Nephron (organoid): ENCODE measurements at regions not wholly inside any gene's neighbourhood (a gene's known extent, or its start where the extent isn't known, plus 50 kb on each side); places are given as distances from the start of the nearest gene placed in this dataset.

Experiments
- H3K27ac Mint-ChIP-seq, 3 experiments: 2 replicates each; pipeline ENCODE4 v1.8.0; 2020; ENCODE audit warnings: mixed read lengths in 3 of 3, mild to moderate bottlenecking in 2 of 3, moderate library complexity in 1 of 3
- H3K27me3 Mint-ChIP-seq: 2 replicates; pipeline ENCODE4 v1.8.0; 2021; ENCODE audit warnings: low read depth, mild to moderate bottlenecking, moderate library complexity, mixed read lengths
- H3K36me3 Mint-ChIP-seq: 2 replicates; pipeline ENCODE4 v1.8.0; 2020; ENCODE audit warnings: low read depth, mixed read lengths
- H3K4me1 Mint-ChIP-seq: 2 replicates; pipeline ENCODE4 v1.8.0; 2020; ENCODE audit warnings: mixed read lengths
- H3K4me3 Mint-ChIP-seq, 3 experiments: 2 replicates each; pipeline ENCODE4 v1.8.0; 2020; ENCODE audit warnings: mild to moderate bottlenecking in 3 of 3, mixed read lengths in 3 of 3, moderate library complexity in 2 of 3
- H3K9me3 Mint-ChIP-seq: 2 replicates; pipeline ENCODE4 v1.8.0; 2020; ENCODE audit warnings: mixed read lengths
- TF ChIP-seq, protein P1 (sequence below), 3 experiments: fragments of 200-600 bp; sonication (generic); IDR thresholded peaks; one replicate each; pipeline ENCODE4 v1.5.0; 2021; ENCODE audit warnings: antibody characterized with exemption in 3 of 3; ENCODE audit not compliant: unreplicated experiment in 3 of 3

DNA sequence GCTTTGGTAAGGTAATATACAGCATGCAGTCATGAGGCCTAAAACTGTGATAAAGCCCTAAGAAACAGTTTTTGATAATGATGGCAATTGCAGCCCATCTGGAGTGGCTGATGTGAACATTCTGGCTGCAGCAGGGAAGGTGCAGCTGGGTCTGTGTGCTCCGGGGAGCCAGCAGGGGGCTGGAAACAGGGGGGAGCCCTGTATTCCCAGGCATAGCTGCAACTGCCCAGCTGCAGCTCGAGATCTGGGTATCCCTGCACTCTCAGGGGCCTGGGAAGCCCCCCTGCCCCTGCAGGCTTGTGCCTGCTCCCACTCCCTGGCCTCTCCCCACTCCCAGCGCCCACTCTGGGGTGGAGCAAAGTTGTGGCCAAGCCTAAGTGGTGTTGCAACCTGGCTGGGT is 95.6 kb downstream of the RRAGB start:
- Mint-ChIP-seq H3K4me3 (no peak overlapping the region), H3K4me1 (no peaks in the 10 kb centered on the region), H3K9me3 (peaks cover 28% of the 10 kb centered on the region), H3K27me3 (no peaks in the 10 kb centered on the region), H3K36me3 (no peaks in the 10 kb centered on the region), H3K27ac (no peak overlapping the region)
- TF ChIP-seq, protein P1, sequence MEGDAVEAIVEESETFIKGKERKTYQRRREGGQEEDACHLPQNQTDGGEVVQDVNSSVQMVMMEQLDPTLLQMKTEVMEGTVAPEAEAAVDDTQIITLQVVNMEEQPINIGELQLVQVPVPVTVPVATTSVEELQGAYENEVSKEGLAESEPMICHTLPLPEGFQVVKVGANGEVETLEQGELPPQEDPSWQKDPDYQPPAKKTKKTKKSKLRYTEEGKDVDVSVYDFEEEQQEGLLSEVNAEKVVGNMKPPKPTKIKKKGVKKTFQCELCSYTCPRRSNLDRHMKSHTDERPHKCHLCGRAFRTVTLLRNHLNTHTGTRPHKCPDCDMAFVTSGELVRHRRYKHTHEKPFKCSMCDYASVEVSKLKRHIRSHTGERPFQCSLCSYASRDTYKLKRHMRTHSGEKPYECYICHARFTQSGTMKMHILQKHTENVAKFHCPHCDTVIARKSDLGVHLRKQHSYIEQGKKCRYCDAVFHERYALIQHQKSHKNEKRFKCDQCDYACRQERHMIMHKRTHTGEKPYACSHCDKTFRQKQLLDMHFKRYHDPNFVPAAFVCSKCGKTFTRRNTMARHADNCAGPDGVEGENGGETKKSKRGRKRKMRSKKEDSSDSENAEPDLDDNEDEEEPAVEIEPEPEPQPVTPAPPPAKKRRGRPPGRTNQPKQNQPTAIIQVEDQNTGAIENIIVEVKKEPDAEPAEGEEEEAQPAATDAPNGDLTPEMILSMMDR (IDR thresholded peaks at IDR 0.05; ENCODE audit: unreplicated experiment in 3 of 3) = no peak

DNA sequence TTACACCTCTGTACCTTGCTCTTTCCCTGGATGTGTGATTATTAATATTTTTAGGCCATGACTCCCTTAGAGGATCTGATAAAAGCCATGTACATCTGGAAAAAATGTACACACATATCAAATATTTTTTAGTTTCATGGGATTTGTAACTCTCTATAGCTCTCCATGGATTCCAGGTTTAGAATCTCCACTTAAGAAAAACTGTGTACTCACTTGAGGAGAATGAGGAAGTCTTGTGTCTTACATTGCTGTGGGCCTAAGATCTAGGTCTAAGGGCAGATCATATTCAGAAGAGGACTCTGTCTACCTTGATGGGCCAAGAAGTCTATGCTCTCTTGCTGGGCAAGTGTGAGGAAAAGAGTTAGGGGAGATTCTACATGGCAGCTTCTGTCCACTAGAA is 98.0 kb downstream of the RRAGB start:
- no peak overlapping the region for H3K27ac Mint-ChIP-seq

DNA sequence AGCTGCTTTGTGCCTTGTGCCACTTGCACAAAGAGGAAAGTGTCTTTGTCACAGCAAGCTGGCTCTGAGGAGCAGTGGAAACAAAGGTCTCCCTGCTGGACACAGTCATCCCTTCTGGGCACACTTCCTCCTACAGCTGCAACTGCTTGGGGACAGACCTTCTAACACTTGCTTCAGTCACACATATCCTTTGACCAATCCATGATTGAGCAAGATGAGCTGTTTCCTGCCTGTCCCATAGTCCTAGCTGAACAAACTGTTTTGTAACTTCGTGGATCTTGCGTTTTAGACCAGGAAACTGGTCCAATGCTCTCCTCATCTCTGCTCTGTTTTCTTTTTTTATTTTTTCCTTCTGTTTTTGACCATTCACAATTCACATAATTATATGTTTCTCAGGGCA is 98.5 kb downstream of the RRAGB start:
- TF ChIP-seq, protein P1 (IDR thresholded peaks at IDR 0.05; ENCODE audit: unreplicated experiment in 3 of 3) = no peak
- H3K27ac Mint-ChIP-seq = no peak overlapping the region
- H3K27me3 Mint-ChIP-seq = no peaks in the 10 kb centered on the region
- H3K4me1 Mint-ChIP-seq = no peaks in the 10 kb centered on the region
- peaks cover 13% of the 10 kb centered on the region for H3K9me3 Mint-ChIP-seq
- no peaks in the 10 kb centered on the region for H3K36me3 Mint-ChIP-seq
- H3K4me3 Mint-ChIP-seq = no peak overlapping the region

More for the DNA sequence above, 98.0 kb downstream of the RRAGB start:
- TF ChIP-seq, protein P1 (IDR thresholded peaks at IDR 0.05; ENCODE audit: unreplicated experiment in 3 of 3) = no peak
- Mint-ChIP-seq H3K27me3 (no peaks in the 10 kb centered on the region), H3K9me3 (peaks cover 16% of the 10 kb centered on the region), H3K4me3 (no peak overlapping the region), H3K36me3 (no peaks in the 10 kb centered on the region), H3K4me1 (no peaks in the 10 kb centered on the region)

DNA sequence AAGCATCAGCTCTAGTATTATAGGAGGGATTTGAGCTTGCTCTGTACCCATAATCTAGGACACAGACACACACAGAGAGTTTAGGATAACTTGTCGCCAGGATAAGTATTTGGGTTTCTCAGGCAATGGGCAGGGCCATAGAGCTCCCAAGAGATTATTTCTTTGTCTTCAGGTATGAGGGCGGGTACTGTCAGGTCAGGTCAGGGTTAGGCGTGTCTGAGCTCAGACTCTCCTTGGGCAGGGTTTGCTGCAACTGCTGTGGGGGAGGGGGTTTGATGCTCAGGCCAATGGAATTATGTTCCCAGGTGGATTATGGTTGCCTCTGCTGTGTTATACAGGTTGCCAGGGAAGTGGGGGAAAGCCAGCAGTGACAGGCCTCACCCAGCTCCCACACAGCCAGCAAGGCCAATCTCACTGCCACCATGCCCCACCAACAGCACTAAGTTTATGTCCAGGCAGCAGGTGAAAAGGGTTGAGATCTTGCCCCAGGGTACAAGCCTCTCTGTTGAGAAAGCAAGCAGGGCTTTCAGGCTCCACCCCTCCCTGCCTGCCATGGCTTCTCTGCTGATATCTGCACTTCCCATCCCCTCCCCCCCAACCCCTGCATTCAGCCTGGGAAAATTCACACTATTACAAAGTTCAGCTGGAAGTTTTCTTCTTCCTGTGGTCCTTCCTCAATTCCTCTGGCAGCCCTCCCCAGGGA is 101.3 kb downstream of the RRAGB start:
- Mint-ChIP-seq H3K27me3 (no peaks in the 10 kb centered on the region), H3K27ac (no peak overlapping the region), H3K4me1 (no peaks in the 10 kb centered on the region)

DNA sequence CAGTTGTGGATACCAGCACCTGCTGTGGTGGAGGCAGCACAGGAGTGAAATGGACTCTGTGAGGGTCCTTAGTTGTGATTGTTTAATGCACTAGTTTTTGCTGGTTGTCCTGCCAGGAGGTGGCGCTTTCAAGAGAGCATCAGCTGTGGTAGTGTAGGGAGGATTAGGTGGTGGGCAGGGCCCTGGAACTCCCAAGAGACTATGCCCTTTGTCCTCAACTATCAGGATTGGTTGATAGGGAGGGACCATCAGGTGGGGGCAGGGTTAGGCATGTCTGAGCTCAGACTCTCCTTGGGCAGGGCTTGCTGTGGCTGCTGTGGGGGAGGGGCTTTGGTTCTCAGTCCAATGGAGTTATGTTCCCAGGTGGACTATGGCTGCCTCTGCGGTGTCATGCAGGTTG is 121.9 kb downstream of the RRAGB start:
- Mint-ChIP-seq H3K27ac (no peak overlapping the region), H3K36me3 (no peaks in the 10 kb centered on the region), H3K27me3 (no peaks in the 10 kb centered on the region), H3K4me3 (no peak overlapping the region), H3K4me1 (no peaks in the 10 kb centered on the region), H3K9me3 (peaks cover 39% of the 10 kb centered on the region)
- TF ChIP-seq, protein P1 (IDR thresholded peaks at IDR 0.05; ENCODE audit: unreplicated experiment in 3 of 3) = no peak

More for the DNA sequence above, 101.3 kb downstream of the RRAGB start:
- Mint-ChIP-seq H3K9me3 (peaks cover 16% of the 10 kb centered on the region), H3K36me3 (no peaks in the 10 kb centered on the region), H3K4me3 (no peak overlapping the region)
- TF ChIP-seq, protein P1 (IDR thresholded peaks at IDR 0.05; ENCODE audit: unreplicated experiment in 3 of 3) = no peak
